IMR-90 (cell line): ENCODE measurements at regions not wholly inside any gene's neighbourhood (a gene's known extent, or its start where the extent isn't known, plus 50 kb on each side); places are given as distances from the start of the nearest gene placed in this dataset.

Experiments used
- ATAC-seq: fragments of 200-7000 bp; cut with Tn5 transposase; 2 replicates; pipeline ENCODE4 v1.9.1; 2020; ENCODE audit warnings: low read depth, mild to moderate bottlenecking, moderate library complexity
- BruUV-seq: library from RNA; stranded (reverse); fragments of 400-500 nt; replicated peaks from 2 replicates; lab custom pipeline; 2021; lab: Mats Ljungman, UMichigan
- CTCF ChIA-PET: fragments of 300-600 bp; formaldehyde crosslinking; extraction: SDS; loops from one replicate; lab custom pipeline; 2021; ENCODE audit warnings: antibody characterized with exemption; lab: Yijun Ruan, JAX
- POLR2A ChIA-PET: fragments of 300-600 bp; sonication (Branson Sonifier 250); formaldehyde crosslinking; loops from one replicate; lab custom pipeline; 2022; ENCODE audit warnings: antibody characterized with exemption; ENCODE audit not compliant: unreplicated experiment; lab: Charles Lee
- DNase-seq: peaks from one replicate; pipeline ENCODE4 v3.0.0; 2013
- H2AFZ ChIP-seq: replicated peaks from 2 replicates; pipeline ENCODE3; 2013; ENCODE audit warnings: low read length, mild to moderate bottlenecking; ENCODE audit not compliant: poor library complexity
- H2AK5ac ChIP-seq: 2 replicates; pipeline ENCODE4 v1.6.1; 2013; ENCODE audit warnings: low read depth, low read length, inconsistent platforms
- H2AK9ac ChIP-seq: replicated peaks from 2 replicates; pipeline ENCODE3; 2013; ENCODE audit warnings: mild to moderate bottlenecking, low read depth, low read length, moderate library complexity; ENCODE audit not compliant: poor library complexity
- H2BK120ac ChIP-seq: 2 replicates; pipeline ENCODE4 v1.6.1; 2013; ENCODE audit warnings: low read depth, low read length, inconsistent platforms
- H2BK15ac ChIP-seq: 3 replicates; pipeline ENCODE4 v1.6.1; 2013; ENCODE audit warnings: low read depth, low read length, inconsistent platforms
- H2BK20ac ChIP-seq: 2 replicates; pipeline ENCODE4 v1.6.1; 2013; ENCODE audit warnings: low read depth, mild to moderate bottlenecking, inconsistent platforms, low read length, moderate library complexity
- H2BK5ac ChIP-seq: 2 replicates; pipeline ENCODE4 v1.6.1; 2013; ENCODE audit warnings: mild to moderate bottlenecking, low read depth, low read length, inconsistent platforms; ENCODE audit not compliant: poor library complexity, severe bottlenecking
- H3K14ac ChIP-seq: replicated peaks from 2 replicates; pipeline ENCODE4 v1.6.1; 2013; ENCODE audit warnings: low read depth, low read length, inconsistent platforms
- H3K18ac ChIP-seq: 2 replicates; pipeline ENCODE4 v1.6.1; 2013; ENCODE audit warnings: low read depth, low read length, control low read depth
- H3K23ac ChIP-seq: 2 replicates; pipeline ENCODE4 v1.6.1; 2013; ENCODE audit warnings: low read depth, low read length, inconsistent platforms
- H3K27ac ChIP-seq: 2 replicates; pipeline ENCODE4 v1.5.1; 2013; ENCODE audit warnings: mild to moderate bottlenecking, control low read depth, low read length; ENCODE audit not compliant: insufficient read depth
- H3K27me3 ChIP-seq: 2 replicates; pipeline ENCODE4 v1.6.1; 2013; ENCODE audit warnings: low read length; ENCODE audit not compliant: control insufficient read depth, insufficient read depth
- H3K36me3 ChIP-seq: 2 replicates; pipeline ENCODE4 v1.6.1; 2013; ENCODE audit warnings: low read length, mixed read lengths; ENCODE audit not compliant: control insufficient read depth, insufficient read depth
- H3K4ac ChIP-seq: 2 replicates; pipeline ENCODE4 v1.6.1; 2013; ENCODE audit warnings: low read depth, low read length, inconsistent platforms
- H3K4me1 ChIP-seq: 2 replicates; pipeline ENCODE4 v1.6.1; 2013; ENCODE audit warnings: low read length, mixed read lengths; ENCODE audit not compliant: control insufficient read depth, insufficient read depth
- H3K4me2 ChIP-seq: 2 replicates; pipeline ENCODE4 v1.6.1; 2013; ENCODE audit warnings: low read depth, mild to moderate bottlenecking, control low read depth, low read length, moderate library complexity
- H3K4me3 ChIP-seq: 2 replicates; pipeline ENCODE4 v1.5.1; 2013; ENCODE audit warnings: low read depth, mild to moderate bottlenecking, control low read depth, low read length, moderate library complexity; ENCODE audit not compliant: insufficient read depth
- H3K56ac ChIP-seq: 2 replicates; pipeline ENCODE4 v1.6.1; 2013; ENCODE audit warnings: low read length, inconsistent platforms; ENCODE audit not compliant: insufficient read depth; ENCODE audit errors: extremely low read depth
- H3K79me1 ChIP-seq, 2 experiments: 2 replicates each; pipeline ENCODE4 v1.6.1; 2013; ENCODE audit warnings: low read length in 2 of 2, inconsistent platforms in 1 of 2, low read depth in 1 of 2
- H3K9ac ChIP-seq: 2 replicates; pipeline ENCODE4 v1.6.1; 2013; ENCODE audit warnings: low read depth, low read length, control low read depth
- H3K9me1 ChIP-seq: 2 replicates; pipeline ENCODE4 v1.6.1; 2013; ENCODE audit warnings: low read length, inconsistent platforms; ENCODE audit not compliant: insufficient read depth
- H3K9me3 ChIP-seq: 2 replicates; pipeline ENCODE4 v1.6.1; 2013; ENCODE audit warnings: low read length; ENCODE audit not compliant: control insufficient read depth, insufficient read depth
- H4K20me1 ChIP-seq: 2 replicates; pipeline ENCODE4 v1.6.1; 2013; ENCODE audit warnings: low read length, inconsistent platforms; ENCODE audit not compliant: insufficient read depth
- H4K5ac ChIP-seq: 2 replicates; pipeline ENCODE4 v1.6.1; 2013; ENCODE audit warnings: mild to moderate bottlenecking, low read depth, low read length, control low read depth
- H4K8ac ChIP-seq, 2 experiments: 2 replicates each; pipeline ENCODE4 v1.6.1; 2013; ENCODE audit warnings: low read depth in 2 of 2, low read length in 2 of 2, control low read depth in 1 of 2, inconsistent platforms in 1 of 2
- H4K91ac ChIP-seq: 2 replicates; pipeline ENCODE4 v1.6.1; 2013; ENCODE audit warnings: low read depth, low read length, inconsistent platforms; ENCODE audit not compliant: insufficient read depth
- CEBPB ChIP-seq: IDR thresholded peaks from 2 replicates; pipeline ENCODE4 v1.6.1; 2012; ENCODE audit warnings: low read depth, low read length, improper control_type of control experiment
- USF2 ChIP-seq: fragments of 150-350 bp; IDR thresholded peaks from 2 replicates; pipeline ENCODE4 v1.6.1; 2017; ENCODE audit warnings: mild to moderate bottlenecking, antibody characterized with exemption, low read length, low read depth
- WGBS, 2 experiments: methylation state at CpG; one replicate each; pipeline versions ENCODE4 v1.1.5 to v1.1.7; 2013; ENCODE audit warnings: missing lambda C conversion rate in 2 of 2; ENCODE audit not compliant: insufficient read length in 1 of 2; ENCODE audit errors: extremely low coverage in 2 of 2; 5-methylcytosine and 5-hydroxymethylcytosine counted together
- dilution Hi-C: fragments of 300-500 bp; cut with HindIII; formaldehyde crosslinking; loops from one replicate; pipeline ENCODE4 v1.14.3; 2018; ENCODE audit warnings: low sequenced_read_pairs; ENCODE audit not compliant: unreplicated experiment
- in situ Hi-C: fragments of 300-500 bp; cut with MboI; formaldehyde crosslinking; loops from 3 replicates; pipeline ENCODE4 v1.14.3; 2019; ENCODE audit warnings: low sequenced_read_pairs, inconsistent platforms, mixed read lengths
- intact Hi-C: fragments of 100-400 bp; cut with micrococcal nuclease; formaldehyde crosslinking; loops from 2 replicates; pipeline ENCODE4 v1.10.0; 2022

- no peak for DNase-seq
- dilution Hi-C loops (no loop called here), intact Hi-C loops (no loop called here), in situ Hi-C loops (no loop called here)
- Histone ChIP-seq H3K27ac (no peak overlapping the region), H2BK15ac (no peak overlapping the region), H2BK120ac (no peak overlapping the region), H3K23ac (no peak overlapping the region), H2BK5ac (no peak overlapping the region), H3K4ac (no peak overlapping the region), H3K4me3 (no peak overlapping the region), H3K36me3 (no peaks in the 10 kb centered on the region), H4K91ac (no peak overlapping the region), H3K4me1 (no peaks in the 10 kb centered on the region), H3K9ac (no peak overlapping the region), H4K5ac (no peak overlapping the region), H2AK9ac (no peak overlapping the region), H2AK5ac (no peak overlapping the region), H3K9me3 (no peaks in the 10 kb centered on the region), H4K20me1 (no peaks in the 10 kb centered on the region), H3K4me2 (no peak overlapping the region), H3K27me3 (no peaks in the 10 kb centered on the region), H3K14ac (no peak overlapping the region), H2AFZ (no peak overlapping the region), H3K9me1 (no peaks in the 10 kb centered on the region), H3K79me1 (no peaks in the 10 kb centered on the region), H4K8ac (no peak overlapping the region), H2BK20ac (no peak overlapping the region), H3K18ac (no peak overlapping the region), H3K56ac (no peak overlapping the region)
- POLR2A ChIA-PET = no interaction called here
- WGBS, 2 experiments = 20% methylated on average over 1 of the region's 2 CpGs; no CpG with 5 or more reads in 1 of the 2 experiments
- CTCF ChIA-PET = no interaction called here
- no peak for TF ChIP-seq USF2
- peak; percentile 36; the same call in 1 of the 2 replicates for TF ChIP-seq CEBPB
- no TSS peak for BruUV-seq
- ATAC-seq = no peak
Observed at GRCh38 chr10:57823398-57823797, 444.3 kb downstream of the IPMK start.
